Liver (tissue), 8 donors: ENCODE measurements at regions not wholly inside any gene's neighbourhood (a gene's known extent, or its start where the extent isn't known, plus 50 kb on each side); places are given as distances from the start of the nearest gene placed in this dataset.

ENCODE experiments used
- DNase-seq: peaks from one replicate; pipeline ENCODE4 v3.0.0-alpha.2; 2017; ENCODE audit warnings: low spot score
- H3K27ac ChIP-seq, 2 donors: one replicate each; pipeline ENCODE4 v1.7.0; 2013; ENCODE audit warnings: inconsistent platforms in 2 of 2, low read length in 2 of 2, control low read depth in 1 of 2, low read depth in 1 of 2, mild to moderate bottlenecking in 1 of 2
- H3K27me3 ChIP-seq, 4 donors: one replicate each; pipeline versions ENCODE4 v1.6.1 to v1.7.0; 2013; ENCODE audit warnings: low read length in 3 of 4, inconsistent platforms in 1 of 4, mild to moderate bottlenecking in 1 of 4, moderate library complexity in 1 of 4; ENCODE audit not compliant: control insufficient read depth in 4 of 4, insufficient read depth in 4 of 4
- H3K36me3 ChIP-seq, 4 donors: one replicate each; pipeline versions ENCODE4 v1.6.1 to v1.7.0; 2013; ENCODE audit warnings: low read length in 3 of 4, mild to moderate bottlenecking in 3 of 4, low read depth in 1 of 4, moderate library complexity in 1 of 4; ENCODE audit not compliant: control insufficient read depth in 4 of 4, insufficient read depth in 3 of 4
- H3K4me1 ChIP-seq, 4 donors: one replicate each; pipeline versions ENCODE4 v1.6.1 to v1.7.0; 2013; ENCODE audit warnings: low read length in 3 of 4, mild to moderate bottlenecking in 3 of 4, moderate library complexity in 1 of 4; ENCODE audit not compliant: control insufficient read depth in 4 of 4, insufficient read depth in 4 of 4
- H3K4me3 ChIP-seq, 3 donors: one replicate each; pipeline versions ENCODE4 v1.6.1 to v1.7.0; 2013; ENCODE audit warnings: low read length in 3 of 3, control low read depth in 1 of 3, low read depth in 1 of 3, mild to moderate bottlenecking in 1 of 3
- H3K9ac ChIP-seq, 2 donors: one replicate each; pipeline ENCODE4 v1.7.0; 2013; ENCODE audit warnings: low read length in 2 of 2, mild to moderate bottlenecking in 2 of 2, moderate library complexity in 2 of 2, control low read depth in 1 of 2, low read depth in 1 of 2
- H3K9me3 ChIP-seq, 4 donors: one replicate each; pipeline versions ENCODE4 v1.6.1 to v1.7.0; 2013; ENCODE audit warnings: low read length in 3 of 4; ENCODE audit not compliant: control insufficient read depth in 4 of 4
- CTCF ChIP-seq: fragments of 150-350 bp; IDR thresholded peaks from 2 replicates; pipeline ENCODE4 v1.5.1; 2017; ENCODE audit warnings: improper control_type of control experiment, low read depth, low read length; ENCODE audit not compliant: missing input control
- EGR1 ChIP-seq, 2 donors: IDR thresholded peaks; 2 replicates each; pipeline ENCODE4 v1.6.1; 2016 to 2018; ENCODE audit warnings: antibody characterized with exemption in 2 of 2, low read depth in 2 of 2
- FOXA2 ChIP-seq: IDR thresholded peaks from 2 replicates; pipeline ENCODE4 v1.6.1; 2016; ENCODE audit warnings: antibody characterized with exemption
- GABPA ChIP-seq, 2 donors: IDR thresholded peaks in 1 of 2; conservative IDR thresholded peaks in 1 of 2; 2 replicates each; pipeline ENCODE4 v1.6.1; 2016; ENCODE audit warnings: antibody characterized with exemption in 2 of 2, mild to moderate bottlenecking in 1 of 2, moderate library complexity in 1 of 2
- HNF4A ChIP-seq, 2 donors: conservative IDR thresholded peaks; 2 replicates each; pipeline ENCODE4 v1.6.1; 2016; ENCODE audit warnings: antibody characterized with exemption in 2 of 2, mild to moderate bottlenecking in 2 of 2
- HNF4G ChIP-seq: IDR thresholded peaks from 2 replicates; pipeline ENCODE4 v1.6.1; 2016; ENCODE audit warnings: antibody characterized with exemption
- JUND ChIP-seq, 2 donors: IDR thresholded peaks; 2 replicates each; pipeline ENCODE4 v1.6.1; 2016; ENCODE audit warnings: antibody characterized with exemption in 2 of 2
- MAX ChIP-seq: IDR thresholded peaks from 2 replicates; pipeline ENCODE4 v1.6.1; 2016; ENCODE audit warnings: antibody characterized with exemption
- RAD21 ChIP-seq, 2 donors: IDR thresholded peaks; 2 replicates each; pipeline ENCODE4 v1.6.1; 2016; ENCODE audit warnings: antibody characterized with exemption in 2 of 2, mild to moderate bottlenecking in 2 of 2
- REST ChIP-seq: IDR thresholded peaks from 2 replicates; pipeline ENCODE4 v1.6.1; 2016; ENCODE audit warnings: antibody characterized with exemption, mild to moderate bottlenecking
- RXRA ChIP-seq, 2 donors: IDR thresholded peaks; 2 replicates each; pipeline ENCODE4 v1.6.1; 2017 to 2018; ENCODE audit warnings: antibody characterized with exemption in 2 of 2, mild to moderate bottlenecking in 1 of 2
- TAF1 ChIP-seq: conservative IDR thresholded peaks from 2 replicates; pipeline ENCODE4 v1.6.1; 2016; ENCODE audit warnings: antibody characterized with exemption, mild to moderate bottlenecking
- YY1 ChIP-seq: IDR thresholded peaks from 2 replicates; pipeline ENCODE4 v1.6.1; 2016; ENCODE audit warnings: antibody characterized with exemption, mild to moderate bottlenecking
- ZBTB33 ChIP-seq: IDR thresholded peaks from 2 replicates; pipeline ENCODE4 v1.6.1; 2016; ENCODE audit warnings: antibody characterized with exemption
- WGBS: extraction: QIAGEN DNeasy Blood & Tissue Kit; methylation state at CpG from one replicate; pipeline ENCODE4 v1.1.7; 2013; 5-methylcytosine and 5-hydroxymethylcytosine counted together
- donor health status: healthy.
- donor health status: healthy.
- donor health status: healthy.
- donor health status: healthy.
- donor health status: healthy.

- TF ChIP-seq JUND (IDR thresholded peaks at IDR 0.05): no peak
Observed at GRCh38 chr15:70313099-70314017, 215.6 kb upstream of the TLE3 start (continued).

GRCh38 chr15:70311821-70312220 lies 214.1 kb upstream of the TLE3 start:
- TF ChIP-seq CTCF (no peak), MAX (no peak), ZBTB33 (no peak), REST (no peak), GABPA (IDR thresholded peaks at IDR 0.05 in 1 of 2, conservative IDR thresholded peaks at IDR 0.05 in 1 of 2) (no peak), TAF1 (no peak), HNF4A (conservative IDR thresholded peaks at IDR 0.05) (no peak), RAD21 (IDR thresholded peaks at IDR 0.05) (no peak), EGR1 (IDR thresholded peaks at IDR 0.05; ENCODE audit: low read depth in 2 of 2) (no peak), YY1 (no peak), FOXA2 (no peak), HNF4G (no peak), RXRA (IDR thresholded peaks at IDR 0.05) (no peak)
- no peaks in the 10 kb centered on the region for H3K36me3 ChIP-seq
- H3K9ac ChIP-seq: no peak overlapping the region
- no peaks in the 10 kb centered on the region for H3K4me1 ChIP-seq
- DNase-seq: no peak
- 79% methylated on average over 1 of the region's 1 CpG for WGBS
- no peaks in the 10 kb centered on the region for H3K27me3 ChIP-seq
- H3K27ac ChIP-seq: no peak overlapping the region
- H3K9me3 ChIP-seq: no peaks in the 10 kb centered on the region
- H3K4me3 ChIP-seq: no peak overlapping the region
